Endothelial cell of umbilical vein (primary cell): ENCODE measurements at regions not wholly inside any gene's neighbourhood (a gene's known extent, or its start where the extent isn't known, plus 50 kb on each side); places are given as distances from the start of the nearest gene placed in this dataset.

ENCODE experiments used
- BruUV-seq: library from RNA; stranded (reverse); fragments of 400-500 nt; replicated peaks from 2 replicates; lab custom pipeline; 2021; lab: Mats Ljungman, UMichigan
- CTCF ChIA-PET: fragments of 300-600, 350-600 bp; sonication (Branson Sonifier 250); formaldehyde crosslinking; loops from one replicate; lab custom pipeline; 2021; ENCODE audit warnings: antibody characterized with exemption, inconsistent platforms; lab: Charles Lee
- POLR2A ChIA-PET: fragments of 300-600, 350-600 bp; sonication (Branson Sonifier 250); formaldehyde crosslinking; loops from one replicate; lab custom pipeline; 2021; ENCODE audit warnings: antibody characterized with exemption, inconsistent platforms; lab: Charles Lee
- DNase-seq: peaks from one replicate; pipeline ENCODE4 v3.0.0-alpha.2; 2011; ENCODE audit warnings: low read depth, low spot score
- FAIRE-seq: peaks from 2 replicates; lab custom pipeline; 2011; peaks lifted over from hg19 to GRCh38; lab: Jason Lieb, UNC
- H2AFZ ChIP-seq: 2 replicates; pipeline ENCODE4 v1.6.0; 2012; ENCODE audit warnings: low read depth, low read length, control low read depth, inconsistent platforms
- H3K27ac ChIP-seq: 2 replicates; pipeline ENCODE4 v1.5.1; 2011; ENCODE audit warnings: low read depth, mild to moderate bottlenecking, control low read depth, low read length, moderate library complexity; ENCODE audit not compliant: insufficient read depth
- H3K27me3 ChIP-seq, 2 experiments: 2 replicates each; pipeline versions ENCODE4 v1.6.0 to v1.6.1; 2011; ENCODE audit warnings: low read length in 2 of 2, mixed read lengths in 1 of 2; ENCODE audit not compliant: control insufficient read depth in 2 of 2, insufficient read depth in 2 of 2
- H3K36me3 ChIP-seq, 2 experiments: 2 replicates in 1 of 2; 3 replicates in 1 of 2; pipeline ENCODE4 v1.5.1; 2011; ENCODE audit warnings: low read length in 2 of 2, mild to moderate bottlenecking in 1 of 2, moderate library complexity in 1 of 2; ENCODE audit not compliant: control insufficient read depth in 2 of 2, insufficient read depth in 2 of 2; ENCODE audit errors: extremely low read depth in 1 of 2
- H3K4me1 ChIP-seq: 3 replicates; pipeline ENCODE4 v1.5.1; 2011; ENCODE audit warnings: mild to moderate bottlenecking, low read length; ENCODE audit not compliant: control insufficient read depth, insufficient read depth; ENCODE audit errors: extremely low read depth
- H3K4me2 ChIP-seq: 2 replicates; pipeline ENCODE4 v1.6.1; 2011; ENCODE audit warnings: low read length, control low read depth, mixed read lengths; ENCODE audit not compliant: insufficient read depth
- H3K4me3 ChIP-seq, 3 experiments: fragments of 200-600 bp in 1 of 3; sonication (generic), shearing (Covaris generic) in 1 of 3; replicated peaks in 1 of 3; 2 replicates each; pipeline ENCODE4 v1.5.1; 2011 to 2016; ENCODE audit warnings: control low read depth in 3 of 3, low read length in 3 of 3, mild to moderate bottlenecking in 2 of 3, inconsistent platforms in 1 of 3, low read depth in 1 of 3, moderate library complexity in 1 of 3; ENCODE audit not compliant: insufficient read depth in 1 of 3
- H3K79me2 ChIP-seq: 2 replicates; pipeline ENCODE4 v1.6.0; 2012; ENCODE audit warnings: low read length, inconsistent platforms; ENCODE audit not compliant: control insufficient read depth, insufficient read depth
- H3K9ac ChIP-seq: replicated peaks from 2 replicates; pipeline ENCODE3; 2011; ENCODE audit warnings: low read length, control low read depth; ENCODE audit not compliant: insufficient read depth; ENCODE audit errors: extremely low read depth
- H3K9me1 ChIP-seq: replicated peaks from 3 replicates; pipeline ENCODE4 v1.6.0; 2011; ENCODE audit warnings: mild to moderate bottlenecking, low read length; ENCODE audit not compliant: control insufficient read depth, insufficient read depth; ENCODE audit errors: extremely low read depth
- H3K9me3 ChIP-seq: replicated peaks from 2 replicates; pipeline ENCODE4 v1.5.1; 2012; ENCODE audit warnings: low read length, inconsistent platforms; ENCODE audit not compliant: control insufficient read depth, insufficient read depth
- H4K20me1 ChIP-seq: replicated peaks from 2 replicates; pipeline ENCODE3; 2011; ENCODE audit warnings: mild to moderate bottlenecking, low read length; ENCODE audit not compliant: control insufficient read depth, insufficient read depth; ENCODE audit errors: extremely low read depth
- CTCF ChIP-seq, 2 donors: IDR thresholded peaks; 1 replicate in 1 of 2; 2 replicates in 1 of 2; pipeline ENCODE4 v1.5.1; 2011; ENCODE audit warnings: low read length in 2 of 2, mild to moderate bottlenecking in 2 of 2, moderate library complexity in 2 of 2, control low read depth in 1 of 2, inconsistent platforms in 1 of 2, low read depth in 1 of 2; ENCODE audit not compliant: insufficient read depth in 1 of 2; ENCODE audit errors: extremely low read depth in 1 of 2
- EZH2 ChIP-seq: IDR thresholded peaks from 2 replicates; pipeline ENCODE4 v1.6.1; 2012; ENCODE audit warnings: borderline replicate concordance, low read depth, mild to moderate bottlenecking, moderate library complexity, low read length, inconsistent platforms; ENCODE audit not compliant: severe bottlenecking
- FOS ChIP-seq: IDR thresholded peaks from 2 replicates; pipeline ENCODE4 v1.6.1; 2011; ENCODE audit warnings: mild to moderate bottlenecking, low read length, moderate library complexity, borderline replicate concordance; ENCODE audit not compliant: insufficient read depth
- GATA2 ChIP-seq: IDR thresholded peaks from 2 replicates; pipeline ENCODE4 v1.7.0; 2011; ENCODE audit warnings: low read depth, mild to moderate bottlenecking, moderate library complexity, mixed read lengths, low read length; ENCODE audit not compliant: insufficient read length, insufficient read depth
- JUN ChIP-seq: IDR thresholded peaks from 2 replicates; pipeline ENCODE4 v1.6.1; 2011; ENCODE audit warnings: borderline replicate concordance, low read depth; ENCODE audit not compliant: insufficient read length, insufficient read depth
- MAX ChIP-seq: IDR thresholded peaks from 2 replicates; pipeline ENCODE4 v1.6.1; 2011; ENCODE audit not compliant: insufficient read depth, insufficient read length
- MYC ChIP-seq: IDR thresholded peaks from one replicate; pipeline ENCODE4 v1.6.1; 2011; ENCODE audit warnings: mild to moderate bottlenecking, low read depth, low read length
- POLR2A ChIP-seq: IDR thresholded peaks from 2 replicates; pipeline ENCODE4 v1.6.1; 2012; ENCODE audit warnings: low read depth, mild to moderate bottlenecking, control low read depth, low read length
- POLR2AphosphoS5 ChIP-seq: IDR thresholded peaks from 2 replicates; pipeline ENCODE4 v1.6.1; 2012; ENCODE audit warnings: low read depth, mild to moderate bottlenecking, control low read depth, low read length, moderate library complexity; ENCODE audit not compliant: insufficient read depth
- dilution Hi-C: fragments of 300-500 bp; cut with MboI; formaldehyde crosslinking; loops from one replicate; pipeline ENCODE4 v1.15.0; 2019; ENCODE audit warnings: low sequenced_read_pairs; ENCODE audit not compliant: extremely low pct_ligation_motif_present
- intact Hi-C: fragments of 100-400 bp; cut with micrococcal nuclease; formaldehyde crosslinking; loops from one replicate; pipeline ENCODE4 v1.10.0; 2022

GRCh38 chr4:22942920-22943559 is 250.3 kb downstream of the GBA3 start:
- POLR2A ChIA-PET: no interaction called here
- no TSS peak for BruUV-seq
- no peaks in the 10 kb centered on the region for H3K9me1 ChIP-seq
- dilution Hi-C loops (no loop called here), intact Hi-C loops (no loop called here)
- no peaks in the 10 kb centered on the region for H3K4me1 ChIP-seq
- no peaks in the 10 kb centered on the region for H4K20me1 ChIP-seq
- no peak for FAIRE-seq
- no peak overlapping the region for H3K4me3 ChIP-seq
- CTCF ChIA-PET: no interaction called here
- H3K27ac ChIP-seq: no peak overlapping the region
- H3K9ac ChIP-seq: no peak overlapping the region
- no peak for TF ChIP-seq EZH2
- no peak for TF ChIP-seq POLR2A
- no peak for TF ChIP-seq JUN
- no peak for TF ChIP-seq POLR2AphosphoS5
- TF ChIP-seq MYC: no peak
- no peak for TF ChIP-seq FOS
- no peak for TF ChIP-seq MAX
- no peak for TF ChIP-seq GATA2
- no peak for TF ChIP-seq CTCF (IDR thresholded peaks at IDR 0.05; ENCODE audit: extremely low read depth in 1 of 2, insufficient read depth in 1 of 2, low read depth in 1 of 2, low read length in 2 of 2)
- H3K27me3 ChIP-seq: no peaks in the 10 kb centered on the region
- H3K9me3 ChIP-seq: peaks cover 2% of the 10 kb centered on the region
- DNase-seq: no peak
- no peak overlapping the region for H2AFZ ChIP-seq
- no peak overlapping the region for H3K4me2 ChIP-seq
- H3K79me2 ChIP-seq: no peaks in the 10 kb centered on the region
- no peaks in the 10 kb centered on the region for H3K36me3 ChIP-seq
